ENCODE measurements at regions not wholly inside any gene's neighbourhood (a gene's known extent, or its start where the extent isn't known, plus 50 kb on each side); places are given as distances from the start of the nearest gene placed in this dataset.
A peak's percentile ranks its signal among the peaks of the same experiment; 100 is the strongest.

DNA sequence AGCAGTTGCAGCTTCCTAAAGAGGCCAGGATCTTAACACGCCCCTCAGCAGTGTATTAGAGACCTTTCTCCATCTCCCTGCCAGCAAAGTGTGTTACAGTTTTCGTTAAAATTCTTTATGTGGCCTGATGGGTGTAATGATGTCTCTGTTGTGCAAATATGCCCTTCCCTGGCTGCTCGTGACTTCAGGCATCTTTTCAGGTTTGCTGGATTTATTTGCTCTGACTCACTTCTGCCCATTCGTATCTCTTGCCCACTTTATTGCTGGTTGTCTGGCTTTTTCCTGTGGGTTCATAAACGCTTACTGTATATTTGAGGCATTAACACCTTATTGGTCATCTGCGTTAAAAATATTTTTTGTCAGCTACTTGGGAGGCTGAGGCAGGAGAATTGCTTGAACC, 134.5 kb downstream of the ASB1 start:
- peak; percentile 12 for DNase-seq (ENCODE audit: low read depth)

- DNase-seq (ENCODE audit: low read depth): no peak
Measured at GRCh38 chr2:238562446-238562845, 135.7 kb downstream of the ASB1 start.

GRCh38 chr2:238563551-238563950, 136.8 kb downstream of the ASB1 start:
- no peak for DNase-seq (ENCODE audit: low read depth)

DNA sequence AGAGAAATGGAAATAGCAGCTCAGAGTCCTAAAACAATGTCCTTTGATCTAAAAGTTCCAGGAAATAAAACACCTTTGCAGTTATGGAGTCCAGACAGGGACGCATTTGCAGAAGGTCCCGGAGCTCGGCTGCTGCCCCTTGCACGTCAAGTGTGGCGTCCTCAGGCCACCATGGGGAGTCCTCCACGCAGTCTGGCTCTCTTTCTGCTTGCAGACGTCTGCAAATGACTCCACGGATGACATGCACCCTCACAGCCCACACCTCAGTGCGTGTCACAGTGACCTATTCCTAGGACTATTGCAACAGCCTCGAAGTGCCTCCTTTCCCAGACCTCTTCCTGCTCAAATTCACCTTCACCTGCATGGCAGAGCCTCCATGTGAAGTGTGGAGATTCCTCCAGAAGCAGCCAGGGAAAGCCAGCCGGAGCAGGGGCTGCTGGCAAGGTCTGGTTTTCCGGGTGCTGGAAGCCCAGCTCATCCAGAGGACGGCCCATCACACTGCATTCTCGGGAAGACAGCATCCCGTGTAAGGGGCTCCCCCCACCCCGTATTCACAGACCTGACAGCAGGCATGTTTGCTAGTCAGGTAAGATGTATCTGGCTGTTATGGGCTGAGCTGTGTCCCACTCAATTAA, 137.7 kb downstream of the ASB1 start:
- no peak for DNase-seq (ENCODE audit: low read depth)

GRCh38 chr2:238565031-238565430, 138.3 kb downstream of the ASB1 start:
- DNase-seq (ENCODE audit: low read depth): no peak

DNA sequence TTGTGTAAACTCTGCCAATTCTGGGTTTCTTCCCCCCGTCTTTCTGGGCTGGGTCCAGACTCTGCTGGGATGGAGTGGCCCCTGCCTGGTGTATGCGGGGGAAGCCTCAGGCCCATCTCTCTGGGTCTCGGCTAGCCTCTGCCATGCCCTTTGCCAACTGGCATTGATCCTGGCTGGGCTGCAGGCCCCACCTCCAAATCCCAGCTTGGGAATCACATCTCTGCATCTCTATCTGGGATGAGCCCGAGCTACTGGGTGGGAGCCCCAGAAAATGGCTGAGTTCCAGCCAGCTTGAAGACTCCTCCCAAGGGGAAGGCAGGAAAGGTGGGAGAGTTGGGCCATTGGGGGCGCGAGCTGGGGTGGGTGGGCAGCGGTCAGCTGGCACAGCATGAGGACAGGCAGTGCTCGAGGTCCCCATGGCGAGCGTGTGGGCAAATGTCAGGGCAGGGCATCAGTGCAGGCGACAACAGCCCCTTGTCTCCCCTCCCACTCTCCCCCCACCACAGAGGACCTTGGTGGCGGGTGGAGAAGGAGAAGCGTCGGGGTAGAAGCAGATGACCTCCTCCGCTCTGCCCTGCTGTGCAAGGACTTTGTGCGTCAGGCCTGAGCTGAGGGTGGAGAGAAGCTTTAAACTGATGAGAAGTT, 139.4 kb downstream of the ASB1 start:
- no peak for DNase-seq (ENCODE audit: low read depth)

GRCh38 chr2:238567067-238567855, 140.5 kb downstream of the ASB1 start:
- no peak for DNase-seq (ENCODE audit: low read depth)

DNA sequence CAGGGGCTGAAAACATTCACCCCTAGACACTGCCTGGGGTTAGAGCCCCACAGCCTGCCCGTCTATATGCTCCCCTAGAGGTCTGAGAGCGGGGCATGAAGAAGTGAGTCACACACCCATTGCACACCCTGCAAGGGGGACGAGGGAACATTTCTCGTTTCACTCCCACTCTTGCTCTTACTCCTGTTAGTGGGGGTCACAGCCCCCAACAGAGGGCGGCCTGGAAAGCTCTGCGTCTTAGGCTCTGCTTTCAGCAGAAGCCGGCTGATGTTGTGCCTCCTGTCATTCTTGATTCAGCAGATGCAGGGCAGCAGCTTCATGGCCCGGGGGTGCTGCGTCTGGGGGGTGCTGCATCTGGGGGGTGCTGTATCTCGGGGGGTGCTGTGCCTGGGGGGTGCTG, 141.3 kb downstream of the ASB1 start:
- DNase-seq (ENCODE audit: low read depth): no peak

- DNase-seq (ENCODE audit: low read depth): no peak
Measured at GRCh38 chr2:238568455-238569440, 142.0 kb downstream of the ASB1 start.

- DNase-seq (ENCODE audit: low read depth): no peak
Measured at GRCh38 chr2:238569507-238570195, 142.9 kb downstream of the ASB1 start.

DNA sequence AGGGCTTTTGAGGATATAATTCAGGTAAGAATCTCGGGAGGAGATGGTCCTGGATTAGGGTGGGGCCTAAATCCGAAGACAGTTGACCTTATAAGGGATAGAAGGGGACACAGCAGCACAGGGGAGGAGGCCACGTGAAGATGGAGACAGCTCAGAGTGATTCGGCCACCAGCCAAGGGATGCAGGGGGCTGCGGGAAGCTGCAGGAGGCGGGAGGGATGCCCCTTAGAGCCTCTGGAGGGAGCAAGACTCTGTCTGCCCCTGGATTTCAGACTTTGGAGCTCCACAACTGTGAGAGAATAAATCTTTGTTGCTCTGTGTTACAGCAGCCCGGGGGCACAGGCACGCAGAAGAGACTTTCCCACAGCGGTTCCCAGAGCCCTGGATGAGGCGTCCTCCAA, 143.7 kb downstream of the ASB1 start:
- DNase-seq (ENCODE audit: low read depth): no peak

GRCh38 chr2:238570926-238571325, 144.2 kb downstream of the ASB1 start:
- no peak for DNase-seq (ENCODE audit: low read depth)

- no peak for DNase-seq (ENCODE audit: low read depth)
Measured at GRCh38 chr2:238571661-238572372, 145.1 kb downstream of the ASB1 start.

GRCh38 chr2:238573065-238573778, 146.5 kb downstream of the ASB1 start:
- peak; percentile 30 for DNase-seq (ENCODE audit: low read depth)

DNA sequence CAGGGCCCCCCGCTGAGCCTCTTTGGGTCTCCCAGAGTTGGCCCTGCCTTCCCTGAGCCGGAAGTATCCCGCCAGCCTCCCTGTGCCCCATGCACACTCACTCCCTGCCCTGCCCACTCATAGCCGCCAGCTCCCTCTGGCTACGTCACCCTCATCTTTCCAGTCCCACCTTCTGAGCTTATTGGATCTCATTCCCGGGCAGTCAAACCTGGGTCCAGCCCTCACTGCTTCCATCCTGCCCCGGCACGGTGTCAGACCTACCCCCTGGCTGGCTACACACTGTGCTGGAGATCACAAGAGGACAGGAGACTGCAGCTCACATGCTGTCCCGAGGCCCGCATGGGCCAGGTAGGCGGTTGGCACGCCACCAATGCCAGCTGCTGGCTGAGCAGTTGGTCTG, 147.2 kb downstream of the ASB1 start:
- no peak for DNase-seq (ENCODE audit: low read depth)

DNA sequence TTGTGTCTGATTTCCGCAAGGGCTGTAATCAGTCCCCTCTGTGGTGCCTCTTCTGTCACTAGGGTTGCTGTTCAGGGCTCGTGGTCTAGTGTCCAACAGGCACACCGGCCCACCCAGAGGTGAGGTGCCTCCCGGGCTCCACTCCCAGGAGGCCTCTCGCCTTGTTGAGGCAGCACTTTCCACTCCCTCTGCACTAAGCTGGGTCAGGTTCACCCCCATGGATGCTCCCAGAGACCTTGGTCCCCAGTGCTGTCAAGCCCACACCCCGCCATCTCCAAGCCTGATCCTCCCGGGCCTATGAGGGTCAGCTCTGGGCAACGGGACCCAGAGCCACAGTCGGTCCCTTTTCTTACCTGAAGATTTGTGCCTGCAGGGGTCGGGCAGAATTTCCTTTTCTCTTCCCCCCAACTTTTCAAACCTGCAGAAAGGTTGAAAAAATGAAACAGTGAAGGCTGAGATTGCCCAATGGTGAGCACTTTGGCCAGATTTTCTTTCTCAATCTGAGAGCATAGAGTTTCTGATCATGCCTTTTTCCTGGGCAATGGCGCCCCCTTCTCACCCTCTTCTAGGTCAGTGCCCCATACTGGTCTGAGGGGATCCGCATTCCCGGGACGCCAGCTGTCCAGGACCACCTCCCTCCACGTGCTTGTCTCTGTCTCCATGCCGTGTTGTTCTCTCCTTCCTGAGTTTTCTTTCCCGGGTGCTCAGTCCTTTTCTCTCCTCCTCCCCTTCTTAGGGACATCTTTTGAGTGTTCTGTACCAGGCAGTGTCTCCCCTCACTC, 148.0 kb downstream of the ASB1 start:
- no peak for DNase-seq (ENCODE audit: low read depth)

- no peak for DNase-seq (ENCODE audit: low read depth)
Measured at GRCh38 chr2:238576674-238577073, 149.9 kb downstream of the ASB1 start.

DNA sequence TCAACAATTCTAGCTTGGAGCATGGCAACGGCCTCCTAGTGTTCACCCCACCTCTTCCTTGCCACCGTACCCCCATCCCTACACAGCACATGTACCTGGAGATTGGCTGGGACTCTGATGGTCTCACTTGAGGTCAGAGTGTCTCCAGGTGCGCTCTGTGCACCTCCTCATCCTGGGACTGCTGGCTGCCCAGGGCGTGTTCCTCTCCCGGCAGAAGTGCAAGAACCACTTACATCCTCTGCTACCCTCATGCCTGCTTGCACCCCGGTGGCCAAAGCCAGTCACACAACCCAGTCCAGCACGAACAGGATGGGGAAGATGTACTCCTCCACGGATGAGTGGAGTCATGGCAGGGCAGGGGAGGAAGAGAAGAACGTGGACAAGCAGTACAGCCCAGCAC, 151.5 kb downstream of the ASB1 start:
- DNase-seq (ENCODE audit: low read depth): no peak

DNA sequence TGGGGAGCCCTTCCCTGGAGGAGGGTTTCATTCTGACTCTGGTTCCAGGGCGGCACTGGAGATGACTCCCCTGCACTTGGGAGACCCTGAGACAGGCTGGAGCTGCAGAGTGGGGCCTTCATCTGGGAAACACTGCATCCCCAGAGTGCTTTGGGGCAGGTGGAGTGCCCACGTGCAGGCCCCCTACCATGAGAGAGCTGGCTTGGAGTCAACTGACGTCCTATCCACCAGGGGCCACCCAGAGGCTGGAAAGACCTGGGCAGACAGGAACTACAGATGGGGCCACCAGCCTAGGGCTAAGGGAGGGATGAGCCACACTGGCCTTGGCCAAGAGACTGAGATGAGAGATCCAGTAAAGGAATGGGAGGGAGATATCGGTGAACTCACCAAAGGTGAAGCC, 153.8 kb downstream of the ASB1 start:
- no peak for DNase-seq (ENCODE audit: low read depth)
